Mesenchymal stem cell (in vitro differentiated cells and primary cell): ENCODE measurements at regions not wholly inside any gene's neighbourhood (a gene's known extent, or its start where the extent isn't known, plus 50 kb on each side); places are given as distances from the start of the nearest gene placed in this dataset.

ENCODE experiments used
- DNase-seq: peaks from one replicate; pipeline ENCODE4 v3.0.0-alpha.2; 2013
- H2AFZ ChIP-seq: one replicate; pipeline ENCODE4 v1.6.1; 2013; ENCODE audit warnings: low read depth, mild to moderate bottlenecking, control low read depth, inconsistent platforms, low read length, moderate library complexity
- H2AK5ac ChIP-seq: 2 replicates; pipeline ENCODE4 v1.6.1; 2013; ENCODE audit warnings: low read length, moderate library complexity, mild to moderate bottlenecking, inconsistent platforms; ENCODE audit not compliant: severe bottlenecking
- H2BK120ac ChIP-seq: one replicate; pipeline ENCODE4 v1.6.1; 2013; ENCODE audit warnings: low read depth, mild to moderate bottlenecking, inconsistent platforms, low read length, moderate library complexity
- H2BK12ac ChIP-seq, 2 experiments: one replicate each; pipeline ENCODE4 v1.6.1; 2013; ENCODE audit warnings: inconsistent platforms in 2 of 2, low read length in 2 of 2, mild to moderate bottlenecking in 2 of 2, moderate library complexity in 2 of 2, control low read depth in 1 of 2
- H2BK15ac ChIP-seq: one replicate; pipeline ENCODE4 v1.6.1; 2013; ENCODE audit warnings: mild to moderate bottlenecking, low read depth, inconsistent platforms; ENCODE audit not compliant: poor library complexity, severe bottlenecking
- H2BK5ac ChIP-seq: 2 replicates; pipeline ENCODE4 v1.6.1; 2013; ENCODE audit warnings: low read depth, mild to moderate bottlenecking, low read length, control low read depth, inconsistent platforms; ENCODE audit not compliant: poor library complexity, severe bottlenecking
- H3K14ac ChIP-seq, 2 experiments: one replicate each; pipeline ENCODE4 v1.6.1; 2013; ENCODE audit warnings: inconsistent platforms in 2 of 2, low read length in 2 of 2, control low read depth in 1 of 2, mild to moderate bottlenecking in 1 of 2, moderate library complexity in 1 of 2
- H3K18ac ChIP-seq, 2 experiments: one replicate each; pipeline ENCODE4 v1.6.1; 2013; ENCODE audit warnings: inconsistent platforms in 2 of 2, low read length in 2 of 2, control low read depth in 1 of 2, low read depth in 1 of 2, mild to moderate bottlenecking in 1 of 2
- H3K23ac ChIP-seq, 2 experiments: one replicate each; pipeline ENCODE4 v1.6.1; 2013; ENCODE audit warnings: inconsistent platforms in 2 of 2, low read length in 2 of 2, mild to moderate bottlenecking in 2 of 2, moderate library complexity in 2 of 2, control low read depth in 1 of 2
- H3K27ac ChIP-seq: 2 replicates; pipeline ENCODE4 v1.5.1; 2013; ENCODE audit warnings: mild to moderate bottlenecking, moderate library complexity, low read length, control low read depth, inconsistent platforms; ENCODE audit not compliant: poor library complexity, severe bottlenecking
- H3K27me3 ChIP-seq, 2 experiments: 2 replicates each; pipeline versions ENCODE4 v1.6.1 to v1.7.0; 2013; ENCODE audit warnings: low read length in 2 of 2, mild to moderate bottlenecking in 2 of 2, moderate library complexity in 2 of 2, control low read depth in 1 of 2, inconsistent platforms in 1 of 2; ENCODE audit not compliant: control insufficient read depth in 1 of 2, insufficient read depth in 1 of 2
- H3K36me3 ChIP-seq, 2 experiments: 2 replicates each; pipeline versions ENCODE4 v1.6.1 to v1.7.0; 2013; ENCODE audit warnings: low read length in 2 of 2, control low read depth in 1 of 2, inconsistent platforms in 1 of 2, low read depth in 1 of 2, mild to moderate bottlenecking in 1 of 2; ENCODE audit not compliant: insufficient read depth in 2 of 2, control insufficient read depth in 1 of 2
- H3K4ac ChIP-seq, 2 experiments: one replicate each; pipeline ENCODE4 v1.6.1; 2013; ENCODE audit warnings: inconsistent platforms in 2 of 2, low read length in 2 of 2, mild to moderate bottlenecking in 2 of 2, moderate library complexity in 2 of 2, control low read depth in 1 of 2, low read depth in 1 of 2
- H3K4me1 ChIP-seq: 2 replicates; pipeline ENCODE4 v1.6.1; 2013; ENCODE audit warnings: low read depth, low read length, control low read depth; ENCODE audit not compliant: control insufficient read depth, insufficient read depth
- H3K4me2 ChIP-seq: 2 replicates; pipeline ENCODE4 v1.6.1; 2013; ENCODE audit warnings: low read length, mild to moderate bottlenecking, inconsistent platforms; ENCODE audit not compliant: poor library complexity, severe bottlenecking
- H3K4me3 ChIP-seq, 2 experiments: 2 replicates each; pipeline versions ENCODE4 v1.5.1 to v1.7.0; 2013; ENCODE audit warnings: low read length in 2 of 2, mild to moderate bottlenecking in 2 of 2, control low read depth in 1 of 2, low read depth in 1 of 2; ENCODE audit not compliant: insufficient read depth in 1 of 2
- H3K79me1 ChIP-seq: replicated peaks from 2 replicates; pipeline ENCODE4 v1.6.1; 2013; ENCODE audit warnings: mild to moderate bottlenecking, control low read depth, low read length, inconsistent platforms; ENCODE audit not compliant: poor library complexity, severe bottlenecking
- H3K9ac ChIP-seq: 2 replicates; pipeline ENCODE4 v1.7.0; 2013; ENCODE audit warnings: mild to moderate bottlenecking, low read length, moderate library complexity
- H3K9me3 ChIP-seq: 2 replicates; pipeline ENCODE4 v1.7.0; 2013; ENCODE audit warnings: mild to moderate bottlenecking, low read length; ENCODE audit not compliant: control insufficient read depth
- H4K8ac ChIP-seq: one replicate; pipeline ENCODE4 v1.6.1; 2013; ENCODE audit warnings: inconsistent platforms, mild to moderate bottlenecking, low read length, moderate library complexity
- H4K91ac ChIP-seq: one replicate; pipeline ENCODE4 v1.6.1; 2013; ENCODE audit warnings: mild to moderate bottlenecking, low read length, inconsistent platforms
- WGBS: methylation state at CpG from one replicate; pipeline ENCODE4 v1.1.7; 2013; ENCODE audit warnings: mixed read lengths; 5-methylcytosine and 5-hydroxymethylcytosine counted together

- peak overlapping the region; percentile 94 for H2BK5ac ChIP-seq
- H3K9ac ChIP-seq = peak overlapping the region; percentile 75
- no peak overlapping the region for H2BK120ac ChIP-seq
- peak overlapping the region; percentile 9 to 45 for H3K4ac ChIP-seq
- H3K27me3 ChIP-seq = no peaks in the 10 kb centered on the region
- H3K4me1 ChIP-seq = peaks cover 9% of the 10 kb centered on the region
- no peak overlapping the region for H2AFZ ChIP-seq
- peaks cover 5% of the 10 kb centered on the region for H3K9me3 ChIP-seq
- H2BK12ac ChIP-seq = peak overlapping the region; percentile 33 to 80
- no peak overlapping the region for H3K23ac ChIP-seq
- peak overlapping the region; percentile 98 for H3K27ac ChIP-seq
- no peak overlapping the region for H3K4me2 ChIP-seq
- 0% methylated on average over 1 of the region's 1 CpG for WGBS
- H3K79me1 ChIP-seq = no peaks in the 10 kb centered on the region
- H4K8ac ChIP-seq = peak overlapping the region; percentile 83
- DNase-seq = peak; percentile 96
- no peak overlapping the region for H3K4me3 ChIP-seq
- H3K14ac ChIP-seq = no peak overlapping the region
- peak overlapping the region; percentile 44 for H2BK15ac ChIP-seq
- no peaks in the 10 kb centered on the region for H3K36me3 ChIP-seq
- peak overlapping the region; percentile 65 to 67 for H3K18ac ChIP-seq
- H2AK5ac ChIP-seq = peak overlapping the region; percentile 67
- peak overlapping the region; percentile 64 for H4K91ac ChIP-seq
Measured at GRCh38 chr4:13907255-13907751, 279.8 kb upstream of the BOD1L1 start.

DNA sequence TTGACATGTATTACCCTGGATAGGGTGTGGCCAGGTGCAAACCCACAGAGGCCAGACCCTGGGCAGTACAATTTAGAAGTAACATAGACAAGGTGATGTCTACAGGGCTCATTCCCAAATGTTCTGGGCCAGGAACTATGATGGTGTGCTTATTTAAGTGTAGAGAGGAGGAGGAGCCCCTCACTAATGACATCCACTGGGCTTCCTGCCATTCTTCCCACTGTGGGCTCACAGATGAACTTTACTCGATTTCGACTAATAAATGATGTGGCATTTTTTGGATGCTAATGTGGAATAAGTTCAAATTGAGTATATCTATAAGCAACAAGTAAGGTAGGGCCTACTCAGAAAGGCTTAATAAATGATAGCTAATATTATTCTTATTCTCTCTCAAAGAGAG, 280.9 kb upstream of the BOD1L1 start:
- Histone ChIP-seq H3K9me3 (peaks cover 5% of the 10 kb centered on the region), H2BK120ac (no peak overlapping the region), H4K91ac (no peak overlapping the region), H3K4me1 (peaks cover 13% of the 10 kb centered on the region), H3K14ac (peak overlapping the region in 1 of 2 experiments; percentile 29), H3K4me2 (no peak overlapping the region), H3K9ac (peak overlapping the region; percentile 67), H4K8ac (no peak overlapping the region), H2AFZ (no peak overlapping the region), H2BK12ac (peak overlapping the region; percentile 7 to 94), H3K27me3 (no peaks in the 10 kb centered on the region), H2AK5ac (peak overlapping the region; percentile 88), H3K36me3 (no peaks in the 10 kb centered on the region), H3K27ac (peak overlapping the region; percentile 94), H3K79me1 (no peaks in the 10 kb centered on the region), H3K4ac (peak overlapping the region in 1 of 2 experiments; percentile 91), H2BK15ac (no peak overlapping the region), H3K23ac (no peak overlapping the region), H2BK5ac (peak overlapping the region; percentile 94), H3K4me3 (no peak overlapping the region), H3K18ac (peak overlapping the region; percentile 10 to 74)
- no peak for DNase-seq
- WGBS = 93% methylated on average over 2 of the region's 2 CpGs

DNA sequence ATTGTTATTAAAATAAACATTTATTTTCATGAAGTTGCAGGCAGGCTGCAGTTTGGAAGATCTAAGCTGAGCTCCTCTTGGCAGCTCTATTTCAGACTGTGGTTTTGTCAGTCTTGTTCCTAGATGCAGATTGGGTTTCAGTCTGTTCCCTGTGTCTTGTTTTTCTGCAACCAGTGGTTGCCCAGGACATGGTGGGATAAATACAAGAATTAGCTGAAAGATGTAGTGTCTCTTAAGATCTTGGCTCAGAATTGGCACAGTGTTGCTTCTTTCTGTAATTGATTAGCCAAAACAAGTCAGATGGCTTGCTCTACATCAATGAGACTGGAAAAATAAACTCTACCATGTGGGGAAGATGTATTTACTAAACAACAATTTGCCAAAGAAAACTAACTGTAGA, 283.0 kb upstream of the BOD1L1 start:
- Histone ChIP-seq H3K4ac (no peak overlapping the region), H2BK12ac (no peak overlapping the region), H2BK15ac (no peak overlapping the region), H2AFZ (no peak overlapping the region), H3K27ac (peak overlapping the region; percentile 17), H2BK5ac (no peak overlapping the region), H3K27me3 (no peaks in the 10 kb centered on the region), H3K18ac (no peak overlapping the region), H2AK5ac (no peak overlapping the region), H3K4me1 (peaks cover 14% of the 10 kb centered on the region), H3K36me3 (no peaks in the 10 kb centered on the region), H2BK120ac (no peak overlapping the region), H4K8ac (no peak overlapping the region), H3K9ac (no peak overlapping the region), H4K91ac (no peak overlapping the region), H3K79me1 (no peaks in the 10 kb centered on the region), H3K4me2 (no peak overlapping the region), H3K23ac (no peak overlapping the region), H3K14ac (no peak overlapping the region), H3K4me3 (no peak overlapping the region), H3K9me3 (peaks cover 5% of the 10 kb centered on the region)
- DNase-seq = no peak

GRCh38 chr4:13911256-13911655, 283.7 kb upstream of the BOD1L1 start:
- H2BK5ac ChIP-seq = no peak overlapping the region
- no peak overlapping the region for H3K14ac ChIP-seq
- no peak overlapping the region for H4K8ac ChIP-seq
- no peaks in the 10 kb centered on the region for H3K36me3 ChIP-seq
- H3K4me2 ChIP-seq = no peak overlapping the region
- no peak overlapping the region for H2BK15ac ChIP-seq
- peak overlapping the region in 1 of 2 experiments; percentile 28 for H2BK12ac ChIP-seq
- no peaks in the 10 kb centered on the region for H3K79me1 ChIP-seq
- peak overlapping the region; percentile 56 for H2AK5ac ChIP-seq
- no peak overlapping the region for H3K9ac ChIP-seq
- H3K18ac ChIP-seq = peak overlapping the region in 1 of 2 experiments; percentile 73
- no peak overlapping the region for H2BK120ac ChIP-seq
- peak overlapping the region; percentile 38 for H3K27ac ChIP-seq
- peak overlapping the region in 1 of 2 experiments; percentile 68 for H3K4ac ChIP-seq
- no peak overlapping the region for H4K91ac ChIP-seq
- no peak overlapping the region for H3K23ac ChIP-seq
- H3K4me3 ChIP-seq = no peak overlapping the region
- H2AFZ ChIP-seq = no peak overlapping the region
- H3K27me3 ChIP-seq = no peaks in the 10 kb centered on the region
- no peak for DNase-seq
- peaks cover 14% of the 10 kb centered on the region for H3K4me1 ChIP-seq
- peaks cover 5% of the 10 kb centered on the region for H3K9me3 ChIP-seq
